Osteoblast (primary cell): ENCODE measurements at regions not wholly inside any gene's neighbourhood (a gene's known extent, or its start where the extent isn't known, plus 50 kb on each side); places are given as distances from the start of the nearest gene placed in this dataset.
"Not testable (repeated sequence)": the region's sequence is repeated elsewhere in the genome, so short reads cannot be mapped to it uniquely, and the experiment has no call there.

Experiments
- DNase-seq: peaks from one replicate; pipeline ENCODE4 v3.0.0; 2011; ENCODE audit warnings: low spot score, mixed read lengths; ENCODE audit not compliant: insufficient read length; ENCODE audit errors: missing footprints
- H2AFZ ChIP-seq: 2 replicates; pipeline ENCODE4 v1.6.0; 2011; ENCODE audit warnings: mild to moderate bottlenecking, low read length
- H3K27ac ChIP-seq: 2 replicates; pipeline ENCODE4 v1.5.1; 2011; ENCODE audit warnings: mild to moderate bottlenecking, low read depth, low read length, moderate library complexity
- H3K27me3 ChIP-seq: 2 replicates; pipeline ENCODE4 v1.6.0; 2012; ENCODE audit warnings: mild to moderate bottlenecking, control low read depth, inconsistent platforms, low read length, moderate library complexity; ENCODE audit not compliant: insufficient read depth
- H3K36me3 ChIP-seq: 2 replicates; pipeline ENCODE4 v1.5.1; 2011; ENCODE audit warnings: mild to moderate bottlenecking, low read length, control low read depth, moderate library complexity; ENCODE audit not compliant: insufficient read depth
- H3K4me1 ChIP-seq: 2 replicates; pipeline ENCODE4 v1.5.1; 2011; ENCODE audit warnings: mild to moderate bottlenecking, low read length, control low read depth, moderate library complexity; ENCODE audit not compliant: insufficient read depth
- H3K4me2 ChIP-seq: 2 replicates; pipeline ENCODE4 v1.6.0; 2011; ENCODE audit warnings: mild to moderate bottlenecking, low read length; ENCODE audit not compliant: insufficient read depth
- H3K4me3 ChIP-seq: fragments of 200-600 bp; sonication (generic); 3 replicates; pipeline ENCODE4 v1.5.1; 2012; ENCODE audit warnings: mild to moderate bottlenecking, low read length, inconsistent platforms; ENCODE audit not compliant: insufficient read depth
- H3K79me2 ChIP-seq: 2 replicates; pipeline ENCODE4 v1.6.0; 2012; ENCODE audit warnings: mild to moderate bottlenecking, low read length, control low read depth, inconsistent platforms; ENCODE audit not compliant: insufficient read depth
- H3K9me3 ChIP-seq: 2 replicates; pipeline ENCODE4 v1.5.1; 2011; ENCODE audit warnings: low read depth, low read length, control low read depth
- H4K20me1 ChIP-seq: 2 replicates; pipeline ENCODE4 v1.6.0; 2012; ENCODE audit warnings: mild to moderate bottlenecking, low read length, control low read depth; ENCODE audit not compliant: insufficient read depth
- CTCF ChIP-seq: IDR thresholded peaks from 2 replicates; pipeline ENCODE4 v1.5.1; 2011; ENCODE audit warnings: mild to moderate bottlenecking, low read depth, low read length, moderate library complexity; ENCODE audit errors: extremely low read depth

GRCh38 chr1:68848017-68848416, 351.1 kb upstream of the DEPDC1 start:
- H4K20me1 ChIP-seq: no peaks in the 10 kb centered on the region
- H3K4me2 ChIP-seq: no peak overlapping the region
- H2AFZ ChIP-seq: no peak overlapping the region
- TF ChIP-seq CTCF: no peak
- H3K27me3 ChIP-seq: no peaks in the 10 kb centered on the region
- no peaks in the 10 kb centered on the region for H3K36me3 ChIP-seq
- no peak for DNase-seq
- H3K79me2 ChIP-seq: no peaks in the 10 kb centered on the region
- no peaks in the 10 kb centered on the region for H3K9me3 ChIP-seq
- H3K27ac ChIP-seq: no peak overlapping the region
- no peaks in the 10 kb centered on the region for H3K4me1 ChIP-seq
- no peak overlapping the region for H3K4me3 ChIP-seq

DNA sequence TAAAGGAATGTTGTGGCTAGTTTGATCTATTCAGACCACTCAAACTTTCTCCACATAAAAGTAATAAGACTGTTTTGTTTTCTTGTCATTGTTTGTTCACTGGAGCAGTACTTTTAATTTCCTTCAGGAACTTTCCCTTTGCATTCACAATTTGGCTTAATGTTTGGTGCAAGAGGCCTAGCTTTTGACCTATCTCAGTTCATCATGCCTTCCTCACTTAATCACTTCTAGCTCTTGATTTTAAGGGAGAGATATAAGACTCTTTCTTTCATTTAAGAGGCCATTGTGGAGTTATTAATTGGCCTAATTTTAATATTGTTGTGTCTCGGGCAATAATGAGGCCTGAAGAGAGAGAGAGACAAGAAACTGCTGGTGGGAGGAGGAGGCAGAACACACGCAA, 371.7 kb upstream of the DEPDC1 start:
- no peaks in the 10 kb centered on the region for H4K20me1 ChIP-seq
- H3K27ac ChIP-seq: no peak overlapping the region
- no peaks in the 10 kb centered on the region for H3K79me2 ChIP-seq
- H3K4me3 ChIP-seq: no peak overlapping the region
- TF ChIP-seq CTCF: no peak
- H3K9me3 ChIP-seq: no peaks in the 10 kb centered on the region
- H3K4me1 ChIP-seq: no peaks in the 10 kb centered on the region
- no peak overlapping the region for H2AFZ ChIP-seq
- no peak overlapping the region for H3K4me2 ChIP-seq
- no peak for DNase-seq
- H3K27me3 ChIP-seq: no peaks in the 10 kb centered on the region
- no peaks in the 10 kb centered on the region for H3K36me3 ChIP-seq

- TF ChIP-seq CTCF: no peak
- H3K27me3 ChIP-seq: no peaks in the 10 kb centered on the region
- no peak overlapping the region for H3K4me3 ChIP-seq
These were observed 376.3 kb upstream of the DEPDC1 start for GRCh38 chr1:68873144-68873543.

GRCh38 chr1:68881330-68882194, 384.7 kb upstream of the DEPDC1 start:
- not testable (repeated sequence) for H3K27me3 ChIP-seq, H3K4me2 ChIP-seq, H3K4me3 ChIP-seq, H3K79me2 ChIP-seq, H3K9me3 ChIP-seq, H4K20me1 ChIP-seq, H3K4me1 ChIP-seq, DNase-seq, H2AFZ ChIP-seq, H3K36me3 ChIP-seq, H3K27ac ChIP-seq

More at GRCh38 chr1:68873144-68873543, 376.3 kb upstream of the DEPDC1 start:
- Histone ChIP-seq H3K27ac (no peak overlapping the region), H3K9me3 (no peaks in the 10 kb centered on the region), H3K79me2 (no peaks in the 10 kb centered on the region), H3K4me1 (no peaks in the 10 kb centered on the region), H3K36me3 (no peaks in the 10 kb centered on the region), H3K4me2 (no peak overlapping the region), H2AFZ (no peak overlapping the region), H4K20me1 (no peaks in the 10 kb centered on the region)
- no peak for DNase-seq
